ENCODE measurements at regions not wholly inside any gene's neighbourhood (a gene's known extent, or its start where the extent isn't known, plus 50 kb on each side); places are given as distances from the start of the nearest gene placed in this dataset.

GRCh38 chr12:43112101-43112920 lies 439.7 kb downstream of the ADAMTS20 start:
- H3K4me3 ChIP-seq, result no peak overlapping the region
- no peak overlapping the region for H3K27ac ChIP-seq
- no peak for DNase-seq (ENCODE audit: low spot score)
- no peaks in the 10 kb centered on the region for H3K4me1 ChIP-seq (replicated peaks)
- intact Hi-C loops (cut with DNase I), result no loop called here
- 64% methylated on average over 8 of the region's 8 CpGs for WGBS
- TF ChIP-seq POLR2AphosphoS5 (IDR thresholded peaks at IDR 0.05), result no peak
- TF ChIP-seq, protein P1, sequence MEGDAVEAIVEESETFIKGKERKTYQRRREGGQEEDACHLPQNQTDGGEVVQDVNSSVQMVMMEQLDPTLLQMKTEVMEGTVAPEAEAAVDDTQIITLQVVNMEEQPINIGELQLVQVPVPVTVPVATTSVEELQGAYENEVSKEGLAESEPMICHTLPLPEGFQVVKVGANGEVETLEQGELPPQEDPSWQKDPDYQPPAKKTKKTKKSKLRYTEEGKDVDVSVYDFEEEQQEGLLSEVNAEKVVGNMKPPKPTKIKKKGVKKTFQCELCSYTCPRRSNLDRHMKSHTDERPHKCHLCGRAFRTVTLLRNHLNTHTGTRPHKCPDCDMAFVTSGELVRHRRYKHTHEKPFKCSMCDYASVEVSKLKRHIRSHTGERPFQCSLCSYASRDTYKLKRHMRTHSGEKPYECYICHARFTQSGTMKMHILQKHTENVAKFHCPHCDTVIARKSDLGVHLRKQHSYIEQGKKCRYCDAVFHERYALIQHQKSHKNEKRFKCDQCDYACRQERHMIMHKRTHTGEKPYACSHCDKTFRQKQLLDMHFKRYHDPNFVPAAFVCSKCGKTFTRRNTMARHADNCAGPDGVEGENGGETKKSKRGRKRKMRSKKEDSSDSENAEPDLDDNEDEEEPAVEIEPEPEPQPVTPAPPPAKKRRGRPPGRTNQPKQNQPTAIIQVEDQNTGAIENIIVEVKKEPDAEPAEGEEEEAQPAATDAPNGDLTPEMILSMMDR (IDR thresholded peaks at IDR 0.05), result no peak
- no peak for TF ChIP-seq POLR2A (IDR thresholded peaks at IDR 0.05)
- no peaks in the 10 kb centered on the region for H3K36me3 ChIP-seq
- no peaks in the 10 kb centered on the region for H3K9me3 ChIP-seq
- no peaks in the 10 kb centered on the region for H3K27me3 ChIP-seq (replicated peaks; ENCODE audit: insufficient read depth)

GRCh38 chr12:43111608-43112007 lies 440.4 kb downstream of the ADAMTS20 start:
- intact Hi-C loops (cut with DNase I), result no loop called here
- Histone ChIP-seq H3K27me3 (replicated peaks; ENCODE audit: insufficient read depth) (no peaks in the 10 kb centered on the region), H3K9me3 (no peaks in the 10 kb centered on the region), H3K36me3 (no peaks in the 10 kb centered on the region), H3K4me3 (no peak overlapping the region), H3K4me1 (replicated peaks) (no peaks in the 10 kb centered on the region), H3K27ac (no peak overlapping the region)
- no peak for DNase-seq (ENCODE audit: low spot score)
- TF ChIP-seq, protein P1 (IDR thresholded peaks at IDR 0.05), result no peak
- TF ChIP-seq POLR2A (IDR thresholded peaks at IDR 0.05) (no peak), POLR2AphosphoS5 (IDR thresholded peaks at IDR 0.05) (no peak)
- 67% methylated on average over 6 of the region's 6 CpGs for WGBS

DNA sequence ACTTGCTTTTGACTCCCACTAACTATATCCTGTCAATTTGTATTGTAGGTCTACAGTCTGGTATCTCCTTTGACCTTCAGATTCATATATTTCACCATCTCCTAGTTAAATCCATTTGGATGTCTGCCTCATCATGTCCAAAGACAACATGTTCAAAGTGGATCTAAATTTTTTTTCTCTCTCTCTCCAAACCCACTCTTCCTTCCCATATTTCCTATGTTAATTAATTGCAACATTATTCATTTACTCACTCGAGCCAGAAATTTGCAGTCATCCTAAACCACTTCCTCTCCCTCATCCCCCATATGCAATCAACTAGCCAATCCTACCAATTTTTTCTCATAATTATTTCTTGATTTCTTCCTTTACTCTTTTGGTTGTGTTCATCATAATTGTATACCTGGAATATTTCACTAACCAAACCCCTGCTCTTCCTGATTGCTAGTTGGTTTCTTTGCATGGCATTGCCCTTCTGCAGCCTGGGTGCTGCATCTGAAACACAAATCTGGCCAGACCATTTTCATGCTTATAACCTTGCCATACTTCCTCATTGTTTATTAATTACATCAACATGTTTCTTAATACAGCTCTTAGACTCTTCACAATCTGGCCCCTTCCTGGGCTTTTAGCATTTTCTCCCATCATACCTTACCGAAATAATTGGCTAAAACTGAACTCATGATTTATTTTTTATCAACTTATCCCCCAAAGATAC lies 442.2 kb downstream of the ADAMTS20 start:
- TF ChIP-seq, protein P1 (IDR thresholded peaks at IDR 0.05), result no peak
- TF ChIP-seq POLR2AphosphoS5 (IDR thresholded peaks at IDR 0.05), result no peak
- TF ChIP-seq POLR2A (IDR thresholded peaks at IDR 0.05), result no peak
- 81% methylated on average over 2 of the region's 2 CpGs for WGBS
- intact Hi-C loops (cut with DNase I), result no loop called here
- DNase-seq (ENCODE audit: low spot score), result no peak
- H3K27ac ChIP-seq, result no peak overlapping the region
- no peak overlapping the region for H3K4me3 ChIP-seq
- no peaks in the 10 kb centered on the region for H3K9me3 ChIP-seq
- no peaks in the 10 kb centered on the region for H3K27me3 ChIP-seq (replicated peaks; ENCODE audit: insufficient read depth)
- H3K36me3 ChIP-seq, result no peaks in the 10 kb centered on the region
- no peaks in the 10 kb centered on the region for H3K4me1 ChIP-seq (replicated peaks)

DNA sequence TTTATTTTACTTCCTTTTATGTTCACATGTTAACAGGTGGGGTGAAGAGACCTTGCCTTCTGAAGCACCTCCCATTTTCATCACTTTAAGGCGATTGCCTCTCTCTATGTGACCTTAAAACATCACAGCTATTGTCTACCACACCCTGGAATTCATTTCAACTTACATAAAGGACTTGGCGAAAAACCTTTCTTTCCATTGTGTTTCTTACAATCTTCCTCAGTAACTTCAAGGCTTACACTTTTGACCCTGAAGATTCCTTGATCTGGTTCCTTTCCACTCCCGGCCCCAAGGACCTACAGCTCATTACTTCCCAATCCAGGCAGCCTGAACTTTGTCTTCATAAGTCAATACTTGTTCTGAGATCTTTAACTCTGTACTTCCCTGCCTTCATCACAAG lies 443.3 kb downstream of the ADAMTS20 start:
- no peak for DNase-seq (ENCODE audit: low spot score)
- 65% methylated on average over 3 of the region's 3 CpGs for WGBS
- H3K36me3 ChIP-seq, result no peaks in the 10 kb centered on the region
- no peaks in the 10 kb centered on the region for H3K9me3 ChIP-seq
- no peak for TF ChIP-seq POLR2AphosphoS5 (IDR thresholded peaks at IDR 0.05)
- TF ChIP-seq, protein P1 (IDR thresholded peaks at IDR 0.05), result no peak
- no peak for TF ChIP-seq POLR2A (IDR thresholded peaks at IDR 0.05)
- no peaks in the 10 kb centered on the region for H3K27me3 ChIP-seq (replicated peaks; ENCODE audit: insufficient read depth)
- H3K4me3 ChIP-seq, result no peak overlapping the region
- no peak overlapping the region for H3K27ac ChIP-seq
- intact Hi-C loops (cut with DNase I), result no loop called here
- H3K4me1 ChIP-seq (replicated peaks), result no peaks in the 10 kb centered on the region

Measured in prostate gland (tissue), 2 donors.